HepG2 (cell line): ENCODE measurements at regions not wholly inside any gene's neighbourhood (a gene's known extent, or its start where the extent isn't known, plus 50 kb on each side); places are given as distances from the start of the nearest gene placed in this dataset.

ENCODE experiments used
- ATAC-seq: fragments of 200-7000 bp; cut with Tn5 transposase; 3 replicates; pipeline ENCODE4 v1.9.1; 2020; ENCODE audit warnings: mild to moderate bottlenecking, moderate library complexity
- BruUV-seq: library from RNA; stranded (reverse); fragments of 400-500 nt; replicated peaks from 2 replicates; lab custom pipeline; 2021; lab: Mats Ljungman, UMichigan
- CTCF ChIA-PET: fragments of 300-600 bp; formaldehyde crosslinking; extraction: SDS; loops from one replicate; lab custom pipeline; 2021; ENCODE audit warnings: low total read pairs, inconsistent platforms, low intra/inter-chr PET ratio; lab: Yijun Ruan, JAX
- POLR2A ChIA-PET: fragments of 350-600 bp; sonication (Branson Sonifier 250); formaldehyde crosslinking; loops from one replicate; lab custom pipeline; 2020; ENCODE audit warnings: antibody characterized with exemption, inconsistent platforms; lab: Yijun Ruan, JAX
- DNase-seq: peaks from one replicate; pipeline ENCODE4 v3.0.0-alpha.2; 2015; ENCODE audit warnings: low spot score
- FAIRE-seq: peaks from 3 replicates; lab custom pipeline; 2011; peaks lifted over from hg19 to GRCh38; lab: Jason Lieb, UNC
- H2AFZ ChIP-seq: one replicate; pipeline ENCODE4 v1.6.1; 2011; ENCODE audit warnings: low read length, inconsistent platforms
- H3K27ac ChIP-seq: fragments of 300-600 bp; 3 replicates; pipeline ENCODE4 v1.8.0; 2011; ENCODE audit warnings: mixed run types, mild to moderate bottlenecking, mixed read lengths, low read length, inconsistent platforms; ENCODE audit not compliant: insufficient read depth; ENCODE audit errors: extremely low read length
- H3K27me3 ChIP-seq, 2 experiments: fragments of 200-600 bp in 1 of 2; 2 replicates in 1 of 2; 3 replicates in 1 of 2; pipeline versions ENCODE4 v1.6.0 to v1.8.0; 2011; ENCODE audit warnings: low read length in 2 of 2, mild to moderate bottlenecking in 2 of 2, moderate library complexity in 2 of 2, inconsistent platforms in 1 of 2; ENCODE audit not compliant: insufficient read depth in 2 of 2, control insufficient read depth in 1 of 2
- H3K36me3 ChIP-seq, 2 experiments: fragments of 200-600 bp in 1 of 2; replicated peaks in 1 of 2; 2 replicates in 1 of 2; 3 replicates in 1 of 2; pipeline versions ENCODE4 v1.5.1 to v1.8.0; 2011; ENCODE audit warnings: low read length in 2 of 2, inconsistent platforms in 1 of 2; ENCODE audit not compliant: insufficient read depth in 2 of 2, control insufficient read depth in 1 of 2
- H3K4me1 ChIP-seq: 2 replicates; pipeline ENCODE4 v1.5.1; 2012; ENCODE audit warnings: low read length, inconsistent platforms; ENCODE audit not compliant: insufficient read depth
- H3K4me2 ChIP-seq: 2 replicates; pipeline ENCODE4 v1.6.0; 2011; ENCODE audit warnings: low read depth, low read length, inconsistent platforms
- H3K4me3 ChIP-seq, 3 experiments: fragments of 200-600 bp in 1 of 3; sonication (generic), shearing (Covaris generic) in 1 of 3; replicated peaks in 1 of 3; 2 replicates each; pipeline ENCODE4 v1.5.1; 2011 to 2016; ENCODE audit warnings: low read length in 3 of 3, inconsistent platforms in 2 of 3, low read depth in 2 of 3, mild to moderate bottlenecking in 2 of 3, control low read depth in 1 of 3, mixed read lengths in 1 of 3; ENCODE audit not compliant: insufficient read depth in 1 of 3
- H3K79me2 ChIP-seq: one replicate; pipeline ENCODE4 v1.6.1; 2011; ENCODE audit warnings: low read length, inconsistent platforms; ENCODE audit not compliant: insufficient read depth
- H3K9ac ChIP-seq: 2 replicates; pipeline ENCODE4 v1.6.0; 2011; ENCODE audit warnings: mild to moderate bottlenecking, low read depth, low read length, inconsistent platforms; ENCODE audit not compliant: insufficient read depth
- H3K9me3 ChIP-seq: 2 replicates; pipeline ENCODE4 v1.5.1; 2012; ENCODE audit warnings: mild to moderate bottlenecking, low read length
- H4K20me1 ChIP-seq: 2 replicates; pipeline ENCODE4 v1.6.0; 2011; ENCODE audit warnings: inconsistent platforms, mild to moderate bottlenecking, low read length, moderate library complexity; ENCODE audit not compliant: insufficient read depth
- ATF4 ChIP-seq, 2 experiments: fragments of 450-650 bp in 1 of 2; sonication (generic) in 1 of 2; formaldehyde crosslinking; IDR thresholded peaks; 2 replicates each; pipeline versions ENCODE4 v1.5.0 to v1.8.0; 2020 to 2022; ENCODE audit warnings: mild to moderate bottlenecking in 1 of 2, missing genetic modification reagents in 1 of 2
- BRD4 ChIP-seq: sonication (generic); formaldehyde crosslinking; IDR thresholded peaks from 2 replicates; pipeline ENCODE4 v1.4.0; 2020; ENCODE audit warnings: missing genetic modification reagents
- CBX2 ChIP-seq, 2 experiments: fragments of 200-600 bp in 1 of 2; sonication (generic); formaldehyde crosslinking in 1 of 2; IDR thresholded peaks; 2 replicates each; pipeline versions ENCODE4 v1.7.0 to v1.8.1; 2018 to 2022; ENCODE audit warnings: low read depth in 2 of 2, low read length in 1 of 2, mild to moderate bottlenecking in 1 of 2, missing genetic modification reagents in 1 of 2
- CEBPB ChIP-seq: IDR thresholded peaks from 2 replicates; pipeline ENCODE4 v1.6.1; 2011; ENCODE audit warnings: low read depth, low read length, improper control_type of control experiment, borderline replicate concordance
- DMAP1 ChIP-seq: IDR thresholded peaks from 2 replicates; pipeline ENCODE4 v1.6.1; 2016
- FOSL1 ChIP-seq: sonication (generic); formaldehyde crosslinking; IDR thresholded peaks from 2 replicates; pipeline ENCODE4 v1.9.0; 2021; ENCODE audit warnings: missing genetic modification reagents, borderline replicate concordance
- FOSL2 ChIP-seq: sonication (generic); formaldehyde crosslinking; IDR thresholded peaks from 2 replicates; pipeline ENCODE4 v1.4.0; 2020; ENCODE audit warnings: missing genetic modification reagents
- MIER3 ChIP-seq: IDR thresholded peaks from 2 replicates; pipeline ENCODE4 v1.6.1; 2016; ENCODE audit warnings: missing compliant biosample characterization, borderline replicate concordance
- NFKBIZ ChIP-seq: IDR thresholded peaks from 2 replicates; pipeline ENCODE4 v1.6.1; 2018; ENCODE audit warnings: missing genetic modification reagents, missing compliant biosample characterization
- PHF8 ChIP-seq: sonication (generic); formaldehyde crosslinking; IDR thresholded peaks from 2 replicates; pipeline ENCODE4 v1.5.0; 2020; ENCODE audit warnings: missing genetic modification reagents
- RFX5 ChIP-seq: IDR thresholded peaks from 2 replicates; pipeline ENCODE4 v1.6.1; 2011; ENCODE audit warnings: low read depth, low read length, improper control_type of control experiment
- ZBTB3 ChIP-seq: sonication (generic); formaldehyde crosslinking; IDR thresholded peaks from 2 replicates; pipeline ENCODE4 v1.4.0; 2020; ENCODE audit warnings: low read depth, mild to moderate bottlenecking, moderate library complexity, missing genetic modification reagents, borderline replicate concordance
- ZC3H4 ChIP-seq: sonication (generic); formaldehyde crosslinking; IDR thresholded peaks from 2 replicates; pipeline ENCODE4 v1.4.0; 2020; ENCODE audit warnings: missing genetic modification reagents, borderline replicate concordance
- ZFAT ChIP-seq: sonication (generic); formaldehyde crosslinking; conservative IDR thresholded peaks from 2 replicates; pipeline ENCODE4 v1.8.1; 2023; ENCODE audit warnings: missing genetic modification reagents, inconsistent platforms
- ZNF235 ChIP-seq: sonication (generic); formaldehyde crosslinking; IDR thresholded peaks from 2 replicates; pipeline ENCODE4 v1.8.1; 2023; ENCODE audit warnings: mild to moderate bottlenecking, missing genetic modification reagents, borderline replicate concordance
- ZNF362 ChIP-seq: sonication (generic); formaldehyde crosslinking; IDR thresholded peaks from 2 replicates; pipeline ENCODE4 v1.4.0; 2020; ENCODE audit warnings: missing genetic modification reagents, mild to moderate bottlenecking, borderline replicate concordance
- ZUFSP ChIP-seq: sonication (generic); formaldehyde crosslinking; IDR thresholded peaks from 2 replicates; pipeline ENCODE4 v1.9.0; 2021; ENCODE audit warnings: missing genetic modification reagents, mild to moderate bottlenecking, borderline replicate concordance
- WGBS: methylation state at CpG from one replicate; pipeline ENCODE4 v1.1.6; 2017; ENCODE audit warnings: low lambda C conversion rate; 5-methylcytosine and 5-hydroxymethylcytosine counted together
- in situ Hi-C: cut with HindIII; loops from 2 replicates; pipeline ENCODE4 v1.10.0; 2017; ENCODE audit warnings: low pct_unique_long_range_greater_than_20kb; ENCODE audit not compliant: extremely low pct_ligation_motif_present
- intact Hi-C: fragments of 100-400 bp; cut with micrococcal nuclease; formaldehyde crosslinking; loops from one replicate; pipeline ENCODE4 v1.10.0; 2022; ENCODE audit not compliant: unreplicated experiment

GRCh38 chr2:133817680-133818566 lies 249.7 kb upstream of the NCKAP5 start:
- TF ChIP-seq ZC3H4 (CRISPR knock-in tag) (no peak), FOSL2 (CRISPR knock-in tag) (peak; percentile 83), ZUFSP (CRISPR knock-in tag) (no peak), ZFAT (no peak), BRD4 (CRISPR knock-in tag) (no peak), CBX2 (IDR thresholded peaks at IDR 0.05; ENCODE audit: low read depth, low read length) (no peak), CBX2 (CRISPR knock-in tag; IDR thresholded peaks at IDR 0.05; ENCODE audit: low read depth) (no peak), PHF8 (no peak), MIER3 (no peak), CEBPB (peak; percentile 29; the same call in 1 of the 2 replicates), RFX5 (0 out of 2 replicates have a peak, but pooled peaks have one; percentile 16), ZNF235 (no peak), DMAP1 (no peak), NFKBIZ (no peak), FOSL1 (CRISPR knock-in tag) (peak; percentile 22; the same call in 1 of the 2 replicates), ATF4 (CRISPR knock-in tag; IDR thresholded peaks at IDR 0.05) (peak in 1 of 2 experiments; percentile 45; a peak in 1 of 4 replicates), ZBTB3 (no peak), ZNF362 (CRISPR knock-in tag) (no peak)
- FAIRE-seq (no peak), ATAC-seq (peak; percentile 45; the same call in 1 of the 3 replicates), DNase-seq (peak; percentile 48)
- in situ Hi-C loops: no loop called here
- H3K9ac ChIP-seq: no peak overlapping the region
- no peaks in the 10 kb centered on the region for H4K20me1 ChIP-seq
- no peak overlapping the region for H2AFZ ChIP-seq
- CTCF ChIA-PET: no interaction called here
- no peak overlapping the region for H3K27ac ChIP-seq
- no peak overlapping the region for H3K4me3 ChIP-seq
- no peaks in the 10 kb centered on the region for H3K36me3 ChIP-seq
- POLR2A ChIA-PET: no interaction called here
- BruUV-seq: no TSS peak
- no peaks in the 10 kb centered on the region; a peak in 1 of 5 replicates for H3K27me3 ChIP-seq
- intact Hi-C loops: no loop called here
- H3K79me2 ChIP-seq: no peaks in the 10 kb centered on the region
- WGBS: 12% methylated on average over 9 of the region's 9 CpGs
- no peak overlapping the region for H3K4me2 ChIP-seq
- no peaks in the 10 kb centered on the region for H3K9me3 ChIP-seq
- H3K4me1 ChIP-seq: no peaks in the 10 kb centered on the region
